K562 (cell line): ENCODE measurements at regions not wholly inside any gene's neighbourhood (a gene's known extent, or its start where the extent isn't known, plus 50 kb on each side); places are given as distances from the start of the nearest gene placed in this dataset.

Experiments used
- ATF3 ChIP-seq, 2 experiments: fragments of 450-650 bp in 1 of 2; sonication (generic) in 1 of 2; formaldehyde crosslinking in 1 of 2; IDR thresholded peaks in 1 of 2; conservative IDR thresholded peaks in 1 of 2; 2 replicates each; pipeline versions ENCODE4 v1.6.1 to v1.8.1; 2016 to 2023; ENCODE audit warnings: mild to moderate bottlenecking in 2 of 2, moderate library complexity in 2 of 2, inconsistent platforms in 1 of 2, missing genetic modification reagents in 1 of 2
- CREBBP ChIP-seq: IDR thresholded peaks from one replicate; pipeline ENCODE4 v1.6.1; 2012; ENCODE audit warnings: low read depth, mild to moderate bottlenecking, control low read depth, inconsistent platforms, low read length
- CUX1 ChIP-seq: fragments of 200-800 bp; sonication (Bioruptor generic); IDR thresholded peaks from 2 replicates; pipeline ENCODE4 v1.6.1; 2016; ENCODE audit warnings: missing genetic modification characterization, missing compliant biosample characterization
- EHMT2 ChIP-seq: fragments of 450-650 bp; IDR thresholded peaks from 2 replicates; pipeline ENCODE4 v1.6.1; 2018; ENCODE audit warnings: antibody characterized with exemption
- KLF1 ChIP-seq: fragments of 450-650 bp; IDR thresholded peaks from 2 replicates; pipeline ENCODE4 v1.6.1; 2016; ENCODE audit warnings: missing genetic modification characterization, missing compliant biosample characterization
- LCOR ChIP-seq: sonication (generic); formaldehyde crosslinking; IDR thresholded peaks from 2 replicates; pipeline ENCODE4 v1.8.0; 2022; ENCODE audit warnings: mild to moderate bottlenecking, missing genetic modification reagents
- MXD1 ChIP-seq: fragments of 250-450 bp; sonication (Bioruptor Pico); IDR thresholded peaks from 2 replicates; pipeline ENCODE4 v1.8.0; 2021; ENCODE audit warnings: borderline replicate concordance, mild to moderate bottlenecking, moderate library complexity; ENCODE audit not compliant: poor library complexity, severe bottlenecking
- NFIC ChIP-seq: fragments of 450-650 bp; IDR thresholded peaks from 2 replicates; pipeline ENCODE4 v1.6.1; 2017; ENCODE audit warnings: mild to moderate bottlenecking, inconsistent platforms
- POLR2A ChIP-seq: fragments of 450-650 bp; conservative IDR thresholded peaks from 2 replicates; pipeline ENCODE4 v1.6.1; 2016
- PRDM10 ChIP-seq: fragments of 450-650 bp; IDR thresholded peaks from 2 replicates; pipeline ENCODE4 v1.6.1; 2018; ENCODE audit not compliant: partially characterized antibody
- ZKSCAN3 ChIP-seq: fragments of 250-450 bp; sonication (Bioruptor Pico); IDR thresholded peaks from 2 replicates; pipeline ENCODE4 v1.4.0; 2020
- ZNF23 ChIP-seq: fragments of 250-450 bp; sonication (Bioruptor Pico); IDR thresholded peaks from 2 replicates; pipeline ENCODE4 v1.4.0; 2020; ENCODE audit warnings: mild to moderate bottlenecking
- ZNF239 ChIP-seq: fragments of 250-450 bp; sonication (Bioruptor Pico); IDR thresholded peaks from 2 replicates; pipeline ENCODE4 v1.4.0; 2020; ENCODE audit warnings: mild to moderate bottlenecking
- ZNF280A ChIP-seq: fragments of 450-650 bp; IDR thresholded peaks from 2 replicates; pipeline ENCODE4 v1.6.1; 2018; ENCODE audit warnings: mild to moderate bottlenecking, low read depth; ENCODE audit not compliant: partially characterized antibody
- ZNF311 ChIP-seq: fragments of 250-450 bp; sonication (Bioruptor Pico); IDR thresholded peaks from 2 replicates; pipeline ENCODE4 v1.4.0; 2020; ENCODE audit warnings: mild to moderate bottlenecking, moderate library complexity
- ZNF589 ChIP-seq: fragments of 200-800 bp; sonication (Bioruptor generic); IDR thresholded peaks from 2 replicates; pipeline ENCODE4 v1.6.1; 2016; ENCODE audit warnings: low read depth, missing genetic modification characterization, missing compliant biosample characterization

- TF ChIP-seq CUX1 (CRISPR knock-in tag) (peak; percentile 94), MXD1 (CRISPR knock-in tag) (peak; percentile 92), ZNF589 (CRISPR knock-in tag) (peak; percentile 89; the same call in 1 of the 2 replicates), EHMT2 (peak; percentile 88), PRDM10 (peak; percentile 75), ZNF23 (peak; percentile 79), ZNF311 (peak; percentile 98), NFIC (peak; percentile 98), ZKSCAN3 (CRISPR knock-in tag) (peak; percentile 61; the same call in 1 of the 2 replicates), POLR2A (no peak), ZNF280A (peak; percentile 50), CREBBP (no peak), LCOR (peak; percentile 97), KLF1 (tag) (peak; percentile 22; the same call in 1 of the 2 replicates), ZNF239 (CRISPR knock-in tag) (peak; percentile 92), ATF3 (IDR thresholded peaks at IDR 0.05) (peak; percentile 89), ATF3 (CRISPR knock-in tag; conservative IDR thresholded peaks at IDR 0.05) (no peak; the same call in 1 of the 2 replicates)
These were observed 97.5 kb upstream of the MYLIP start (continued) for GRCh38 chr6:16031278-16031981.
